OCI-LY3 (cell line): ENCODE measurements at regions not wholly inside any gene's neighbourhood (a gene's known extent, or its start where the extent isn't known, plus 50 kb on each side); places are given as distances from the start of the nearest gene placed in this dataset.

Experiments used
- EZH2phosphoT487 ChIP-seq: fragments of 200-600 bp; shearing (Covaris generic); IDR thresholded peaks from 2 replicates; pipeline ENCODE4 v1.6.1; 2018; ENCODE audit warnings: antibody characterized with exemption, mixed run types, low read depth
- TF ChIP-seq, protein P1 (sequence below): fragments of 200-600, 300-600 bp; sonication (generic); IDR thresholded peaks from 2 replicates; pipeline ENCODE4 v1.5.1; 2014; ENCODE audit warnings: antibody characterized with exemption, low read length, low read depth

- TF ChIP-seq EZH2phosphoT487 = no peak
- TF ChIP-seq, protein P1, sequence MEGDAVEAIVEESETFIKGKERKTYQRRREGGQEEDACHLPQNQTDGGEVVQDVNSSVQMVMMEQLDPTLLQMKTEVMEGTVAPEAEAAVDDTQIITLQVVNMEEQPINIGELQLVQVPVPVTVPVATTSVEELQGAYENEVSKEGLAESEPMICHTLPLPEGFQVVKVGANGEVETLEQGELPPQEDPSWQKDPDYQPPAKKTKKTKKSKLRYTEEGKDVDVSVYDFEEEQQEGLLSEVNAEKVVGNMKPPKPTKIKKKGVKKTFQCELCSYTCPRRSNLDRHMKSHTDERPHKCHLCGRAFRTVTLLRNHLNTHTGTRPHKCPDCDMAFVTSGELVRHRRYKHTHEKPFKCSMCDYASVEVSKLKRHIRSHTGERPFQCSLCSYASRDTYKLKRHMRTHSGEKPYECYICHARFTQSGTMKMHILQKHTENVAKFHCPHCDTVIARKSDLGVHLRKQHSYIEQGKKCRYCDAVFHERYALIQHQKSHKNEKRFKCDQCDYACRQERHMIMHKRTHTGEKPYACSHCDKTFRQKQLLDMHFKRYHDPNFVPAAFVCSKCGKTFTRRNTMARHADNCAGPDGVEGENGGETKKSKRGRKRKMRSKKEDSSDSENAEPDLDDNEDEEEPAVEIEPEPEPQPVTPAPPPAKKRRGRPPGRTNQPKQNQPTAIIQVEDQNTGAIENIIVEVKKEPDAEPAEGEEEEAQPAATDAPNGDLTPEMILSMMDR = no peak
These were observed 349.9 kb downstream of the COL11A1 start for GRCh38 chr1:102758418-102758817.
